ENCODE measurements at regions not wholly inside any gene's neighbourhood (a gene's known extent, or its start where the extent isn't known, plus 50 kb on each side); places are given as distances from the start of the nearest gene placed in this dataset.
A peak's percentile ranks its signal among the peaks of the same experiment; 100 is the strongest.

GRCh38 chr15:98146031-98146820 lies 185.7 kb downstream of the ARRDC4 start:
- no peak for DNase-seq

- DNase-seq = no peak
Observed at GRCh38 chr15:98147415-98147814, 186.9 kb downstream of the ARRDC4 start.

GRCh38 chr15:98150084-98150483 lies 189.6 kb downstream of the ARRDC4 start:
- no peak for DNase-seq

GRCh38 chr15:98150536-98150935 lies 190.0 kb downstream of the ARRDC4 start:
- DNase-seq = no peak

GRCh38 chr15:98151096-98151495 lies 190.6 kb downstream of the ARRDC4 start:
- DNase-seq = no peak

- DNase-seq = no peak
Observed at GRCh38 chr15:98152156-98152555, 191.7 kb downstream of the ARRDC4 start.

- DNase-seq = no peak
Observed at GRCh38 chr15:98154863-98155262, 194.4 kb downstream of the ARRDC4 start.

GRCh38 chr15:98155356-98155755 lies 194.9 kb downstream of the ARRDC4 start:
- no peak for DNase-seq

GRCh38 chr15:98160236-98160635 lies 199.7 kb downstream of the ARRDC4 start:
- DNase-seq = no peak

GRCh38 chr15:98163319-98164045 lies 203.0 kb downstream of the ARRDC4 start:
- no peak for DNase-seq

GRCh38 chr15:98164571-98164970 lies 204.1 kb downstream of the ARRDC4 start:
- DNase-seq = no peak

GRCh38 chr15:98164986-98165385 lies 204.5 kb downstream of the ARRDC4 start:
- no peak for DNase-seq

- no peak for DNase-seq
Observed at GRCh38 chr15:98167722-98168268, 207.3 kb downstream of the ARRDC4 start.

- no peak for DNase-seq
Observed at GRCh38 chr15:98169551-98169950, 209.0 kb downstream of the ARRDC4 start.

- DNase-seq = peak; percentile 78
Observed at GRCh38 chr15:98174286-98174685, 213.8 kb downstream of the ARRDC4 start.

GRCh38 chr15:98174841-98175240 lies 214.3 kb downstream of the ARRDC4 start:
- DNase-seq = no peak

GRCh38 chr15:98177966-98178592 lies 217.6 kb downstream of the ARRDC4 start:
- DNase-seq = peak; percentile 24

GRCh38 chr15:98178861-98179260 lies 218.4 kb downstream of the ARRDC4 start:
- no peak for DNase-seq

- no peak for DNase-seq
Observed at GRCh38 chr15:98187549-98187948, 227.0 kb downstream of the ARRDC4 start.

GRCh38 chr15:98190914-98191313 lies 230.4 kb downstream of the ARRDC4 start:
- no peak for DNase-seq

- no peak for DNase-seq
Observed at GRCh38 chr15:98195796-98196195, 235.3 kb downstream of the ARRDC4 start.

- no peak for DNase-seq
Observed at GRCh38 chr15:98196371-98196770, 235.9 kb downstream of the ARRDC4 start.

- DNase-seq = no peak
Observed at GRCh38 chr15:98202256-98202655, 241.8 kb downstream of the ARRDC4 start.
